Stimulated activated CD8-positive, alpha-beta memory T cell treated with anti-CD3 and anti-CD28 coated beads, Interleukin-7, amount 100 ng/mL, for 48 hours (primary cell): ENCODE measurements at regions not wholly inside any gene's neighbourhood (a gene's known extent, or its start where the extent isn't known, plus 50 kb on each side); places are given as distances from the start of the nearest gene placed in this dataset.
"Not testable (repeated sequence)": the region's sequence is repeated elsewhere in the genome, so short reads cannot be mapped to it uniquely, and the experiment has no call there.

ENCODE experiments used
- DNase-seq, 2 donors: peaks; one replicate each; pipeline ENCODE4 v3.0.0-alpha.2; 2020; ENCODE audit warnings: low read depth in 1 of 2; ENCODE audit errors: extremely low read depth in 1 of 2

- DNase-seq, result no peak
Observed at GRCh38 chr2:145759228-145759915, 1239.5 kb upstream of the ZEB2 start.

DNA sequence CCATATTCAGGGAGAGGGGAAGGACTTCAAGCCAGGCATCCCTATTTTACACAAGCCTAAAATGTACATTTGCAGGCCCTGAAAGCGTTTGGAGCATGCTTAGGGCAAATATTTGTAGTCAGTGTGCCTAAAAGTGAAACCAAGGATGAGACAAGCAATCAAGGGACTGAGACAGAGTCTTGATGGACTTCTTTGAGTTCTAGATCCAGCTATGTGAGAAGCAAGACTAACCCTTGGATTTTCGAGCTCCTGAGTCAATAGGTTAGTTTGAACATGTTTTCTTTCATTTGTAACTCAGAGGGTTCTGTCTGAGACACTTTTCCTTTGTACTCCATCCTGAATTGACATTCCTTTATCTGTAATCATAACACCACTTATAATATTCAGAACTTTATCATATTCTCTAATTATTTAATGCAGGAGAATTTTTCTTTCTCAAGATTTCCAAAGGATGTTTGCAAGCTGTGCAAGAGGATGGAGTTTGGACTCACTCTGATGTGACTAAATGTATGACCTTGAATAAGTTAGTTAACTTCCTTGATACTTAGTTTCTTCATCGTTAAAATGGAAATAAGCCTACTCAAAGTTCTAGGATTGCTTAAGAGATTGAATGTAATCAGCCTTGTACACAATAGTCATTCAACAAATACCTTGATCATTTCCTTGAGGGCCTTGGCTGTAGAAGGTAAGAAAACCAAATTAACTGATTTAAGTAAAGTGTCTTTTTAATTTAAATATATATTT lies 1237.8 kb upstream of the ZEB2 start:
- no peak for DNase-seq

GRCh38 chr2:145755019-145755837 lies 1235.3 kb upstream of the ZEB2 start:
- no peak for DNase-seq

DNA sequence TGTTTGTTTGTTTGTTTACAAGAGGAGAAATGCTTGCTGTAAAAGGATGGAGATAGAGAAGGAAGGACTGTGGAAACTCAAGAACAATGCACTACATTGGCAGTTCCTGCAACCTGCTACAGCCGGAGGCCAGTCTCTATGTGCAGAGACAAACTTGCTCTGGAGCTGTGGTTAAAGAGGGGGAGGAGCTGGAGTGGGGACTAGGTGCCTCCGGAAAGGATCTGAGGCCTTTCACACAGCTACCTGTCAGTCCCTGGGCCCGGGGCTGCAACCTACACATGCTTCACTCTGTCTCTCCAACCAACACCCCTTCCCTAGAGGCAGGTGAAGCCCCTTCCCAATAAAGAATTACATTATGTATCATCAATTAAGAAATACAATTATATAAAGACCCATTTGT lies 1234.0 kb upstream of the ZEB2 start:
- no peak for DNase-seq

GRCh38 chr2:145753041-145753608 lies 1233.2 kb upstream of the ZEB2 start:
- DNase-seq, result no peak

DNA sequence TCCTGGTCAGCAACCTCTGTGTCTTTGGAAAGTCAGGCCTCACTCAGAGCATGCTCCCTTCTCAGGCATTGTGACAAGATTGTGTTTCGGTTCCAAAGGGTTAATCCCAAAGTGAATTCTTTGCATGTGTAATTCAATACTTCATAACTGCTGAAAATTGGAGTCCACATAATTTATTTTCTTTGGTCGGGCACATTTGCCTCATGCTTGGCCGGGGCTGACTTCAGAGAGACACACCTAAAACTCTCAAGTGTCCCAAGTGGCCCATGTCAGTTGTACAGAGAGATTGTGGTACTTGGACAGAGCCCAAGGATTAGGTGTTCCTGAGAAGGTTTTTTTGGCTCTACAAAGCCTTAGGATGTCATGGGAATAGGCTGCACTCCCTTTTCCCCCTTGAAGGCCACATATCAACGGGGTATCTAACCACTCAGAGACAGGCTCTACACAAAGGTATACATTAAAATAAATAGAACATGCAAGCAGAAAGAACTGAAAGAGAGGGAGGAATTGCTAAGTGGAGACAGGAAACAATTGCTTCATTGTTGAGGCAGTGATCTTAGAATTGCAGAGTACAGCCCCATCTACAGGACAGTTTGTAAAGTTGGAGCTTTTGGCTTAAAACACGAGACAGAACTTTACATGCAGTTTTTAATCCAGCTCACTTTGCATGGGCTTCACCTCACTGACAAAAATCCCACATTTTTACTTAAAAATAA lies 1232.3 kb upstream of the ZEB2 start:
- no peak for DNase-seq

- DNase-seq, result no peak
Observed at GRCh38 chr2:145751629-145752028, 1231.7 kb upstream of the ZEB2 start.

- no peak for DNase-seq
Observed at GRCh38 chr2:145751155-145751554, 1231.2 kb upstream of the ZEB2 start.

GRCh38 chr2:145750612-145751011 lies 1230.7 kb upstream of the ZEB2 start:
- DNase-seq, result no peak

- no peak for DNase-seq
Observed at GRCh38 chr2:145750144-145750543, 1230.2 kb upstream of the ZEB2 start.

- DNase-seq, result no peak
Observed at GRCh38 chr2:145749556-145749955, 1229.6 kb upstream of the ZEB2 start.

DNA sequence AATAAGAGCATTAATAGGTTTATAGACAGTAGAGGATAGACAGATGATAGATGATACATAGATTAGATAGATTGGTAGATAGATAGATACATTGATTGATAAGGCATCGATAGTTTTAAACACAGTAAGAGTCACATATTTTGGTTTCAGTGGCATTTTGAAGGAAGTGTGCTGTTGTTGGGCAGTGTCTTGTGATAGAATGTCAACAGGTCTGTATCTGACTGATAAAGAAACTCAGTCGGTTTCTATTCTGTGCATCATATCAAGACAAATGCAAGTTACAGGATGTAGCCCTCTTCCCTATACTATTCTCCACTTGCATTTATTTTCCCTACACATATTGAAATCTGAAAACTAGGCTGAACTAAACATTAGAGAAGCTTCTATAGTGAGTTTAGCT lies 1229.0 kb upstream of the ZEB2 start:
- no peak for DNase-seq

DNA sequence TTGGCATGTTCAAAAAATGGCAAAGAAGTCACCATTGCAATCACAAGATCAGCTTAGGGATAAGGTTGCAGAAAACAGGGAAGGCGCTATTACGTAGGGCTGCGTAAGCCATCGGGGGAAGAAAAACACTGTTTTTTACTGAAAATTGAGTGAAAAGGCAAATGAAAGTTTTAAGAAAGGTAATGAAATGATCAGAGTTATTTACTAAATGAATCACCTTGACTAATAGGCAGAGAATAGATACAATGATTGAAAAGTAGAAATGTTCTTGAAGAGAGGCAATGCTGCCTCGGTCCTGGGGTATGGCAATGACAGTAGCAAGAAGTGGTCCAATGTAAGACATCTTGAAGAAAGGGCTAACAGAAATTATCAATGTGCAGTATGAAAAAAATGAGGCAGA lies 1227.8 kb upstream of the ZEB2 start:
- DNase-seq, result no peak

DNA sequence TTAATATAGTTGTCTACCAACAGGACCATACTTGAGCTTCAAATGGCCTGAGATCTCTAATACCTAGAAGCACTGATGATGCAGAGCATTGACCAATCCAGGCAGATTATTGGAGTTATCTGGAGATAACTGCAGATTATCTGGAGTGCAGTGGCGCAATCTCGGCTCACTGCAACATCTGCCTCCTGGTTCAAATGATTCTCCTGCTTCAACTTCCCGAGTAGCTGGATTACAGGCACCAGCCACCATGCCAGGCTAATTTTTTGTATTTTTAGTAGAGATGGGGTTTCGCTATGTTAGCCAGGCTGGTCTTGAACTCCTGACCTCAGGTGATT lies 1225.4 kb upstream of the ZEB2 start:
- not testable (repeated sequence) for DNase-seq

DNA sequence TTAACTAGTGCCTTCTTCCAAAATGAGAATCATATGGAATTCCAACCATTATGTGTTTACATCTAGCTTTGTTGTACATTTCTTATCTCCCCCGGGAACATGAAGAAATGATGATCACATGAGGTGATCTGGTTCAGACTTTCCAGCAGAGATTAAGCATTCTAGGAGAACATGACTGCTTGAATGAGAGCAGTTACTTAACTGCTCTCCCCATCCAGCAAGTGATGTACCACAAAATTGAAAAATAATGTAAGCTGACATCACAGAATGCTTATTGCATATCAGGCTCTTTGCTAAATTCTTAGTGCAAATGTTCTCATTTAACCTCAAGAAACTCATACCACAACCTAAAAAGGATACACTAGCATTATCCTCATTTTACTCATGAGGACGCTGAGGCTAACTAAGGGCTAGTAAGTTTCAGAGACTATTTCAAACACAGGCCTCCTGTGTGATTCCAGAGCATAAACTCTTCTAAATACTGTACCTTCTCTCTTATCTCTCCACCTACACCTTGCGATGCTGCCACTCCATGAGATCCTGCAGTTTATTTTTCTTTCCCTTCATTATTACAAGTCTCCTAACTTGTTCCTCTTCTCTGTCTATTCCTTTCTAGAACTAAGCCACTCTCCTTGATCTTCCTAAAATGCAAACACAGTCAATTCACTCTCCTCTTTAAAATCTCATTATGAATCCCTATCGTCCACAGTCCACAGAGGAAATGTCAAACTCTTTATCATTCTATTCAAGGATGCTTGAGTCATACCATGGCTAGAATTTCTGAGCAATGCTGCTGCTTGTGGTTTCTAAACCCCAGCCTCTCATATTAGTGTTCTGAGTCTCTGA lies 1224.8 kb upstream of the ZEB2 start:
- no peak for DNase-seq

DNA sequence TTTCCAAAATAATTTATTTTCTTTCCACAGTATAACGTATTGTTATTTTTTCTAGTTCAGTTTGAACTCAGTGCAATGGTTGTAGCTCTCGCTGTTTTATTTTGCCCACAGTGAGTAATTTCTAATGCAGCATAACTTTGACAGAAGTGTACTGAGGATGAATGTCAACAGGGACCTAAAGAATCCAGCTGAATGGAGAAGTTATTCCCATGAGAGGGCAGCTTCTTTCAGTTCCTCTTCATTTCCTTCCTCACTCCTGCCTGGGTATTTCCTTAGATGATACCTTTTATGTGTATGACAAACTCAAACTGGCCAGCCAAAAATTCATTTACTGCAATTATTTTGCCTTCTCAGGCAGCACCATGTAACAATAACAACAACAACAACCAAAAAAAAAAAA lies 1223.1 kb upstream of the ZEB2 start:
- DNase-seq, result no peak

- no peak for DNase-seq
Observed at GRCh38 chr2:145741636-145742035, 1221.7 kb upstream of the ZEB2 start.

DNA sequence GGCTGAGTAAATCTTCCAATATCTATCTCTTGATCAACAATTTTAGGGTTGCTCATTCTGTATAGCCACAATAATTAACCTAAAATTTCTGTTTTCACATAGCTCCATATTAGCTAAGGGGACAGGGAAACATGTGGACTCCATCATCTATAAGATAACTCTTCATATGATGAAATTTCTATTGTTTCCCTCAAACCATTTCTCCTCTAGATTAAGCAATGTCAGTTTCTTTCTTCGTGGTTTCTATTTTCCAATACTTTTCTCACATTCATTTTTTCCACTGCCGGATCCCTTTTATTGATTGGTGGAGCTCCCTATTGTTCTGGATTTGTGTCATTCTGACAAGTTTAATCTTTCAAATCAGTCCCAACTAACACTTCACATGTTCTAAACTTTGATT lies 1221.3 kb upstream of the ZEB2 start:
- no peak for DNase-seq

DNA sequence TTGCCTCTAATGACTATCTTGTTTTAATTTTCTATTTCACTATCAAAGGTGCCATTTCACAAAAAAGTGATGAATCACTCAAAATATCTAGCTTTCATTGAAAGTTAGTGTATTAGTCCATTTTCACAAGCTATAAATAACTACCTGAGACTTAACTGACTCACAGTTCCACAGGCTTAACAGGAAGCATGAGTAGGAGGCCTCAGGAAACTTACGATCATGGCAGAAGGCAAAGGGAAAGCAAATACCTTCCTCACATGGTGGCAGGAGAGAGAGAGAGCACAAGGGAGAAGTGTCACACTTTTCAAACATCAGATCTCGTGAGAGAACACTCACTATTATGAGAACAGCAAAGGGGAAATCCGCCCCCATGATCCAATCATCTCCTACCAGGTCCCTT lies 1220.4 kb upstream of the ZEB2 start:
- no peak for DNase-seq

DNA sequence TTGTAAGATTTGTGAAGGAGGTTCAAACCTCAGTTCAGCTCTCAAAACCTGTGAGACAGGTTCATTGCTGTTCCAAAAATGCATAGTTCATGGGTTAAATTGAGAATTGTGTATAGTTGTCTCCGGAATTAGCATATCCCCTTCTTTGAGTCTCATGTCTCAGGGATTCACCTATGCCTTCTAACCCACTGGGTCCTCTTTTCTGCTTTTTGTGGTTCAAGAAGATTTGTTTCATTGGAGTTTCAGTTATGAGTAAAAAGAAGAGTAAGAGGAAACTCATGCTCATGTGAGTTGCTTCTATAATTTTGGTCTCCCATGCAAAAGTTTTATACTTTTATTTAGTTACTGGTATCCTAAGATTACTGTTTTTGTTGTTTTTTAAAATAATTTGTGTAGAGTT lies 1219.8 kb upstream of the ZEB2 start:
- no peak for DNase-seq
